IPS-18a (cell line): ENCODE measurements at regions not wholly inside any gene's neighbourhood (a gene's known extent, or its start where the extent isn't known, plus 50 kb on each side); places are given as distances from the start of the nearest gene placed in this dataset.

ENCODE experiments used
- H3K27ac ChIP-seq: one replicate; pipeline ENCODE4 v1.5.1; 2013; ENCODE audit warnings: low read length
- H3K27me3 ChIP-seq: one replicate; pipeline ENCODE4 v1.6.1; 2013; ENCODE audit warnings: mild to moderate bottlenecking, low read length; ENCODE audit not compliant: control insufficient read depth, insufficient read depth
- H3K36me3 ChIP-seq: one replicate; pipeline ENCODE4 v1.6.1; 2013; ENCODE audit warnings: low read depth, low read length; ENCODE audit not compliant: control insufficient read depth
- H3K4me1 ChIP-seq: one replicate; pipeline ENCODE4 v1.6.1; 2013; ENCODE audit warnings: low read depth, low read length; ENCODE audit not compliant: control insufficient read depth
- H3K4me3 ChIP-seq: one replicate; pipeline ENCODE4 v1.5.1; 2013; ENCODE audit warnings: low read length
- H3K9ac ChIP-seq: one replicate; pipeline ENCODE4 v1.6.1; 2013; ENCODE audit warnings: mild to moderate bottlenecking, low read length, moderate library complexity
- H3K9me3 ChIP-seq: one replicate; pipeline ENCODE4 v1.6.1; 2013; ENCODE audit warnings: low read depth, low read length; ENCODE audit not compliant: control insufficient read depth

- Histone ChIP-seq H3K27me3 (no peaks in the 10 kb centered on the region), H3K9ac (no peak overlapping the region), H3K27ac (no peak overlapping the region), H3K4me3 (no peak overlapping the region), H3K9me3 (no peaks in the 10 kb centered on the region), H3K36me3 (no peaks in the 10 kb centered on the region), H3K4me1 (no peaks in the 10 kb centered on the region)
Measured at GRCh38 chr7:13044309-13044708, 356.9 kb downstream of the ARL4A start.

GRCh38 chr7:13047061-13047460, 359.6 kb downstream of the ARL4A start:
- Histone ChIP-seq H3K9ac (no peak overlapping the region), H3K27ac (no peak overlapping the region)

GRCh38 chr7:13049946-13050345, 362.5 kb downstream of the ARL4A start:
- Histone ChIP-seq H3K9ac (no peak overlapping the region), H3K9me3 (no peaks in the 10 kb centered on the region), H3K27ac (no peak overlapping the region), H3K27me3 (no peaks in the 10 kb centered on the region), H3K4me3 (no peak overlapping the region), H3K36me3 (no peaks in the 10 kb centered on the region), H3K4me1 (no peaks in the 10 kb centered on the region)

More at GRCh38 chr7:13047061-13047460, 359.6 kb downstream of the ARL4A start:
- Histone ChIP-seq H3K27me3 (no peaks in the 10 kb centered on the region), H3K4me3 (no peak overlapping the region), H3K36me3 (no peaks in the 10 kb centered on the region), H3K9me3 (no peaks in the 10 kb centered on the region), H3K4me1 (no peaks in the 10 kb centered on the region)

- Histone ChIP-seq H3K27ac (no peak overlapping the region), H3K36me3 (no peaks in the 10 kb centered on the region), H3K4me1 (no peaks in the 10 kb centered on the region), H3K4me3 (no peak overlapping the region), H3K9ac (no peak overlapping the region), H3K27me3 (no peaks in the 10 kb centered on the region), H3K9me3 (no peaks in the 10 kb centered on the region)
Measured at GRCh38 chr7:13050703-13051102, 363.3 kb downstream of the ARL4A start.

DNA sequence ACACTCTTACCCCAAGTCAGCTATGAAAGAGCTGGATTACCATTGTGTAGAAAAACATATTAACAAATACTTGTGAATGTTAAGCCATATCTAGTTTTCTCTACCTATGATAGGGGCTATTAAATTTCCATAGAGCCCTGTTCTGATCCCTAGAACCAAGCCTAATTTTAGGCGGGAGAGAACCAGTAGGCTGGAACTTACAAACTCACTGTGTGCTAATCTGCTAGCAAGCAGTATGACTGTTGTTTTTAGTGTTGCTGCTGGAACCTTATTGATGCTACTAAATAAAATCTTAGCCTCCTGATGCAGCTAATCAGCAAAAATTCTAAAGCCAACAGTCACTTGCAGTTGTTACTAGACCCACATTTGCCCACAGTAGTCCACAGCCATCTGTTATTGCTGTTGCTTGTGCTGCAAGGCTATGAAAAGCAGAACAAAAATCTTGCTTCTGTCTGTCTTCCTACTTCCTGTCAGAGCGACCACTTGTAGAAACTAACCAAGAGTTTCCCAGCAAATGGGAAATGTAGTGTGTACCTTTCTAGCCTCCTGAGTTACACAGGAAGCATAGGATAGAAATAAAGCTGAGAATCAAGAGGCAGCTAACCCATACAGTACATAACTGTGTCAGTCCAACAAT, 368.4 kb downstream of the ARL4A start:
- no peak overlapping the region for H3K27ac ChIP-seq
- no peaks in the 10 kb centered on the region for H3K9me3 ChIP-seq
- H3K9ac ChIP-seq, result no peak overlapping the region
- no peaks in the 10 kb centered on the region for H3K27me3 ChIP-seq
- H3K4me1 ChIP-seq, result no peaks in the 10 kb centered on the region
- H3K4me3 ChIP-seq, result no peak overlapping the region
- H3K36me3 ChIP-seq, result no peaks in the 10 kb centered on the region

DNA sequence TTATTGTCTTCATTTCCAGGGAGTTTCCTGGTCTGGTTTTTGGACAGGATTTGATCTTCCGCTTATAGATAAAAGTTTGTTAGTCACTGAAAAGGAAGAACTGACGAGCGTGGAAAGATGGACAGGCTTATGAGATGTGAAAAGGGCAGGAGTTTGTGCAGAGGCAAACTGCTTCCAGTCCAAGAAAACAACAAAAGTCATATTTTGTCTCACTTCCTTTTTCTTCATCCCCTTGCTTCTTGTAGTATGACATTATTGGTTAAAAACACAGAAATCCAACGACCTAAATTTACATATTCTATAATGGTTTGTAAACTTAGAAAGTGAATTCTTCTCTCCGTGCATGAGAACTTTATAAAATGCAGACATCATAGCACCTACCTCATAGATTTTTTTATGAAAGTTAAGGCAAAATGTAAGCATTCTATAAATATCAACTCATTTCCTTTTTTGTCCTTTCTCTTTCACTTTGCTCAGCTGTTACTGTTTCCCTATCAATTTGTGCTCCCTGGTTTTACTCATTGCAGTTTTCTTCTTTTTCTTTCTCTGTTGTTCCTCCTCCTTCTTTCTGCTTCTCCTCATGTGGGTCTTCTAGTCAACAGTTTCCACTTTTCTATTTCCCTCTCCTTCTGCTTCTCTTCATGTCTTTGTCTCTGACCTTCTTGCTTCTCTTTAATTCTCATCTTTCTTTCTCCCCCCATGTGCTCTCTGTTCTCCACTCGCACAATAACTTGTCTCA, 370.2 kb downstream of the ARL4A start:
- no peaks in the 10 kb centered on the region for H3K27me3 ChIP-seq
- no peak overlapping the region for H3K9ac ChIP-seq
- H3K4me3 ChIP-seq, result no peak overlapping the region
- H3K4me1 ChIP-seq, result no peaks in the 10 kb centered on the region
- H3K27ac ChIP-seq, result no peak overlapping the region
- H3K36me3 ChIP-seq, result no peaks in the 10 kb centered on the region
- H3K9me3 ChIP-seq, result no peaks in the 10 kb centered on the region

GRCh38 chr7:13060173-13060572, 372.7 kb downstream of the ARL4A start:
- H3K36me3 ChIP-seq, result no peaks in the 10 kb centered on the region
- H3K9ac ChIP-seq, result no peak overlapping the region
- H3K9me3 ChIP-seq, result no peaks in the 10 kb centered on the region
- no peak overlapping the region for H3K27ac ChIP-seq
- H3K27me3 ChIP-seq, result no peaks in the 10 kb centered on the region
- no peaks in the 10 kb centered on the region for H3K4me1 ChIP-seq
- no peak overlapping the region for H3K4me3 ChIP-seq

- H3K9me3 ChIP-seq, result no peaks in the 10 kb centered on the region
- H3K36me3 ChIP-seq, result no peaks in the 10 kb centered on the region
- no peak overlapping the region for H3K4me3 ChIP-seq
- no peak overlapping the region for H3K9ac ChIP-seq
- no peaks in the 10 kb centered on the region for H3K4me1 ChIP-seq
- H3K27ac ChIP-seq, result no peak overlapping the region
- H3K27me3 ChIP-seq, result no peaks in the 10 kb centered on the region
Measured at GRCh38 chr7:13061115-13061514, 373.7 kb downstream of the ARL4A start.

DNA sequence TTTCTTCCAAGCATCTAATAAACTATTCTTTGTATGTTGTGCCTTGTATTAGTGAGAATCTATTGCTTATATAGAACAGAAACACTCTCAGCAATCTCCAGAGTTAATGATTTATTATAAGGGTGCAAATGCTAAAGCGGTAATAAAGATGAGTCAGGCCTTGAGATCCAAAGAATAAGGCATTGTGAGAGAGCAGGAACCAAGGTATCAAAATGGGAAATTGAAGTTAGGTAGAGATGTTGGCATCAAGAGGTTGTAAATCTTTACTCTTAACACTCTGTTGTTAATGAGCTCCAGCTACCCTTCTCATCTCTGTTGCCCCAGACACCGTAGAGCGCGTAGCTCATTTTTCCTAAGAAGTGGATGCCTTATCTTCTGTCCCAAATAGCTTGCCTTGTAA, 375.2 kb downstream of the ARL4A start:
- no peak overlapping the region for H3K9ac ChIP-seq
- H3K27me3 ChIP-seq, result no peaks in the 10 kb centered on the region
- H3K4me1 ChIP-seq, result no peaks in the 10 kb centered on the region
- no peak overlapping the region for H3K27ac ChIP-seq
- H3K9me3 ChIP-seq, result no peaks in the 10 kb centered on the region
- H3K36me3 ChIP-seq, result no peaks in the 10 kb centered on the region
- H3K4me3 ChIP-seq, result no peak overlapping the region

DNA sequence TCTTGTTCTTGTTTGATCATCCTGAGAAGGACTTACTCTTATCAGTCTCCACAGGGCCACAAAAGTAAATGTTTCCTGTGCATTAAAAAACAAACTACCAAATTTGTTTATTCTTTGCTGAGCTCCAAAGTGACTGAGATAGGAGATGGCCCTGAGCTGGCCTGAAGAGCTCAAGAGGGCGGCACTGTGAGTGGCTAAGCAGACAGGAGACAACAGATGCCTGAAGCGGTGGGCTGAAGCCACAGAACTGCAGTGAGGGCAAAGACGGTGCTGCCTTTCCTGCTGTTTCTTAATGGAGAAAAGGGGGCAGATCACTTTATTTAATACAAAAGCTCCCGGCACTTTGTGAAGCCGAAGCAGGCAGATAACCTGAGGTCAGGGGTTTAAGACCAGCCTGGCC, 379.6 kb downstream of the ARL4A start:
- no peaks in the 10 kb centered on the region for H3K27me3 ChIP-seq
- no peak overlapping the region for H3K27ac ChIP-seq
- no peak overlapping the region for H3K9ac ChIP-seq
- no peaks in the 10 kb centered on the region for H3K4me1 ChIP-seq
- H3K4me3 ChIP-seq, result no peak overlapping the region
- H3K36me3 ChIP-seq, result no peaks in the 10 kb centered on the region
- no peaks in the 10 kb centered on the region for H3K9me3 ChIP-seq

- Histone ChIP-seq H3K4me3 (no peak overlapping the region), H3K27me3 (no peaks in the 10 kb centered on the region), H3K9me3 (no peaks in the 10 kb centered on the region), H3K36me3 (no peaks in the 10 kb centered on the region), H3K27ac (no peak overlapping the region), H3K4me1 (no peaks in the 10 kb centered on the region), H3K9ac (no peak overlapping the region)
Measured at GRCh38 chr7:13068032-13068431, 380.6 kb downstream of the ARL4A start.

GRCh38 chr7:13069841-13070240, 382.4 kb downstream of the ARL4A start:
- no peaks in the 10 kb centered on the region for H3K4me1 ChIP-seq
- no peak overlapping the region for H3K4me3 ChIP-seq
- H3K9me3 ChIP-seq, result no peaks in the 10 kb centered on the region
- no peak overlapping the region for H3K27ac ChIP-seq
- no peaks in the 10 kb centered on the region for H3K36me3 ChIP-seq
- H3K9ac ChIP-seq, result no peak overlapping the region
- no peaks in the 10 kb centered on the region for H3K27me3 ChIP-seq
